Cardiac muscle cell (in vitro differentiated cells and primary cell): ENCODE measurements at regions not wholly inside any gene's neighbourhood (a gene's known extent, or its start where the extent isn't known, plus 50 kb on each side); places are given as distances from the start of the nearest gene placed in this dataset.

Experiments used
- DNase-seq, 2 donors: peaks; one replicate each; pipeline versions ENCODE4 v3.0.0 to v3.0.0-alpha.2; 2010 to 2017; ENCODE audit warnings: low read depth in 1 of 2, low spot score in 1 of 2
- H3K27ac ChIP-seq: fragments of 200-600 bp; sonication (generic); 2 replicates; pipeline ENCODE4 v1.5.1; 2016
- H3K27me3 ChIP-seq: fragments of 200-600 bp; sonication (generic); 2 replicates; pipeline ENCODE4 v1.6.0; 2016; ENCODE audit warnings: control low read depth
- H3K36me3 ChIP-seq: fragments of 200-600 bp; sonication (generic); 2 replicates; pipeline ENCODE4 v1.5.1; 2016; ENCODE audit warnings: control low read depth
- H3K4me1 ChIP-seq: fragments of 200-600 bp; sonication (generic); 2 replicates; pipeline ENCODE4 v1.8.1; 2017; ENCODE audit warnings: low read depth, mild to moderate bottlenecking, mixed run types
- H3K4me3 ChIP-seq: fragments of 200-600 bp; sonication (generic); 2 replicates; pipeline ENCODE4 v1.5.1; 2016; ENCODE audit warnings: mild to moderate bottlenecking
- H3K9me3 ChIP-seq: fragments of 200-600 bp; sonication (generic); 2 replicates; pipeline ENCODE4 v1.5.1; 2017; ENCODE audit warnings: low read depth, mild to moderate bottlenecking, control low read depth
- CTCF ChIP-seq: IDR thresholded peaks from 2 replicates; pipeline ENCODE4 v1.5.1; 2012; ENCODE audit warnings: low read depth, mild to moderate bottlenecking, low read length

- Histone ChIP-seq H3K27ac (no peak overlapping the region), H3K4me3 (no peak overlapping the region), H3K27me3 (no peaks in the 10 kb centered on the region), H3K9me3 (no peaks in the 10 kb centered on the region), H3K36me3 (no peaks in the 10 kb centered on the region), H3K4me1 (no peaks in the 10 kb centered on the region)
- no peak for DNase-seq
- TF ChIP-seq CTCF, result no peak
Measured at GRCh38 chr6:66556936-66557335, 849.9 kb upstream of the EYS start.

- Histone ChIP-seq H3K27me3 (no peaks in the 10 kb centered on the region), H3K9me3 (no peaks in the 10 kb centered on the region), H3K4me3 (no peak overlapping the region), H3K36me3 (no peaks in the 10 kb centered on the region), H3K27ac (no peak overlapping the region), H3K4me1 (no peaks in the 10 kb centered on the region)
- TF ChIP-seq CTCF, result no peak
- DNase-seq, result no peak
Measured at GRCh38 chr6:66555082-66555481, 848.1 kb upstream of the EYS start.

- H3K4me1 ChIP-seq, result no peaks in the 10 kb centered on the region
- DNase-seq, result no peak
- H3K9me3 ChIP-seq, result no peaks in the 10 kb centered on the region
- H3K27ac ChIP-seq, result no peak overlapping the region
- H3K4me3 ChIP-seq, result no peak overlapping the region
- H3K27me3 ChIP-seq, result no peaks in the 10 kb centered on the region
- TF ChIP-seq CTCF, result no peak
- H3K36me3 ChIP-seq, result no peaks in the 10 kb centered on the region
Measured at GRCh38 chr6:66553441-66553840, 846.4 kb upstream of the EYS start.

DNA sequence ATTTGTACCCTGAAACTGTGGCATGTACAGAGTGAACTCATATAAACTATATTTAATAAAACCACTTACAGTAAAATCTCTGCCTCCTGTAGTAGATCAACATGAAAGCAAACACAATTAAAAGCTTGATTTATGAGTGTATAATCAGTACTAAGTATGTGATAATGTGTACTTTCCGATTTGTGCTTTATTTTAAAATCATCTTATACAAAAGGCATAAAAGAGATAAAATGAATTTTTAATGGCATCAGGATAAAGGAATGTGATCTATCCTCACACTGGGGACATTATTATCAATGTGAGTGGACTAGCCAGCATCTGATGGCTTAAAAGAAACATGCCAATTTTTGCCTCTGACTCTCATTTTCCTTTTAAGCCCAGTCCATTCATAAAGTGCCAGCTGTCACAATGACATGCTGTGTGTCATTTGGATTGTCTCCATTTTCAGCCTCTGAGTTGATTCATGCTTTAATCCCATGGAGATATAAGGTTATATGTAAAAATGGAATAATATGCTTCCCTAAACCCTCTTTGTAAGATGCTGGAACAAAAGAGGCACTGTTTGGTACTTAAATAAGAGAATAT is 831.6 kb upstream of the EYS start:
- Histone ChIP-seq H3K27me3 (no peaks in the 10 kb centered on the region), H3K9me3 (no peaks in the 10 kb centered on the region), H3K27ac (no peak overlapping the region), H3K36me3 (no peaks in the 10 kb centered on the region), H3K4me3 (no peak overlapping the region), H3K4me1 (no peaks in the 10 kb centered on the region)
- no peak for TF ChIP-seq CTCF
- no peak for DNase-seq

DNA sequence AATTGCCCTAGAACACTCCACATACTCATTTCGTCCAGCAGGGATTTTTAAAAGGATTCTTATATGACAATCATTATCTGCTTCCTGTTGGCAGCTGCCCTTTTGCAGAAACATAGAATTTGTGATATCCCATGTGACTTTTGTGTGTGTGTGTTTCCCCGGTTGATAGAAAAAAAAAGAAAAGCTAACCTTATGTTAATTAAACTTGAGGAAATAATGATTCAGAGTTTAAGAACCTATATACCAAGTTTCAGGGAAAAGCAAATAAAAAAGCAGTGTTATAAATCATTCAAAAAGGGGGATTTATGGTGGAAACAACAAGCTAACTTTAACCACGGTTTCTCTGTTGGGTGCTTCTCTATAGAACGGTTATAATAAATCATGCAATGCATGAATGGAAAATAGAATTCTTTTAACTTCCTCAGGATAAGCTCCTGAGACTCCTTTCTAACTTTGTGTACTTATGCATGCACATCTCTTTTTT is 826.9 kb upstream of the EYS start:
- DNase-seq, result no peak
- Histone ChIP-seq H3K4me3 (no peak overlapping the region), H3K4me1 (no peaks in the 10 kb centered on the region), H3K27me3 (no peaks in the 10 kb centered on the region), H3K9me3 (no peaks in the 10 kb centered on the region), H3K36me3 (no peaks in the 10 kb centered on the region), H3K27ac (no peak overlapping the region)
- TF ChIP-seq CTCF, result no peak
